ENCODE measurements at regions not wholly inside any gene's neighbourhood (a gene's known extent, or its start where the extent isn't known, plus 50 kb on each side); places are given as distances from the start of the nearest gene placed in this dataset.

GRCh38 chr14:45716572-45716971, 463.6 kb upstream of the MIS18BP1 start:
- H3K4me3 ChIP-seq (ENCODE audit: low read length), result no peak overlapping the region
- H3F3A ChIP-seq (ENCODE audit: insufficient read depth, low read length), result no peaks in the 10 kb centered on the region
- no peak overlapping the region for H2AFZ ChIP-seq (ENCODE audit: low read length)
- no peaks in the 10 kb centered on the region for H4K20me1 ChIP-seq (ENCODE audit: insufficient read depth, low read length)
- no peaks in the 10 kb centered on the region for H3K79me2 ChIP-seq (ENCODE audit: low read length)
- no peaks in the 10 kb centered on the region for H3K4me1 ChIP-seq (ENCODE audit: low read length)
- no peak overlapping the region for H3K4me2 ChIP-seq (ENCODE audit: low read depth, low read length)
- H3K9ac ChIP-seq (ENCODE audit: low read length), result no peak overlapping the region
- H3K36me3 ChIP-seq (replicated peaks; ENCODE audit: insufficient read depth, low read length), result no peaks in the 10 kb centered on the region
- TF ChIP-seq CTCF (IDR thresholded peaks at IDR 0.05; ENCODE audit: low read length), result no peak
- no peak for TF ChIP-seq EZH2 (optimal IDR thresholded peaks at IDR 0.05; ENCODE audit: low read depth, low read length)
- TF ChIP-seq EZH2phosphoT487 (IDR thresholded peaks at IDR 0.05; ENCODE audit: low read length), result no peak
- no peaks in the 10 kb centered on the region for H3K9me2 ChIP-seq (replicated peaks; ENCODE audit: insufficient read depth, low read length)
- H3K27ac ChIP-seq (ENCODE audit: low read length), result no peak overlapping the region
- no peaks in the 10 kb centered on the region for H3K27me3 ChIP-seq (replicated peaks; ENCODE audit: insufficient read depth, low read length)
- H3K9me3 ChIP-seq (replicated peaks; ENCODE audit: insufficient read depth, low read length), result no peaks in the 10 kb centered on the region
- DNase-seq, result no peak

DNA sequence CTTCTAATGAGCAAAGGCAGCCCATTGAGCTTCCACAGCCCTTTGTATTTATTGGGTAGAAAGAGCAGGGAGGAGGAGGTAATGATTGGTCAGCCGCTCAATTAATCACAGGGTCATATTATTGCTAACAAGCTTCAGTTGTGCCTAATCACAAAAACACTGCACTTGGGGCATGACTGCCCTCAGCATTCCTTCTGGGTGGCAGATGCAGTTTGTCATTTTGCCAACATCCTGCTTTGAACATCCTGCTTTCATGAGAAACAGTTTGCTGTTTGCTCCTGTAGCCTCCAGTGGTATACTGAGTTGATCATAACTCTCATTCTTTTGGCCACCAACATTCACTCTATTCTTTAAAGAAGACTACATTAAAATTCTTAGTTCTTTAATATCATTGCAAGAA, 462.9 kb upstream of the MIS18BP1 start:
- DNase-seq, result no peak
- Histone ChIP-seq H4K20me1 (ENCODE audit: insufficient read depth, low read length) (no peaks in the 10 kb centered on the region), H3K4me3 (ENCODE audit: low read length) (no peak overlapping the region), H3K36me3 (replicated peaks; ENCODE audit: insufficient read depth, low read length) (no peaks in the 10 kb centered on the region), H3K27ac (ENCODE audit: low read length) (no peak overlapping the region), H3K9me2 (replicated peaks; ENCODE audit: insufficient read depth, low read length) (no peaks in the 10 kb centered on the region), H2AFZ (ENCODE audit: low read length) (no peak overlapping the region), H3K9ac (ENCODE audit: low read length) (no peak overlapping the region), H3K79me2 (ENCODE audit: low read length) (no peaks in the 10 kb centered on the region), H3F3A (ENCODE audit: insufficient read depth, low read length) (no peaks in the 10 kb centered on the region), H3K4me1 (ENCODE audit: low read length) (no peaks in the 10 kb centered on the region), H3K9me3 (replicated peaks; ENCODE audit: insufficient read depth, low read length) (no peaks in the 10 kb centered on the region), H3K27me3 (replicated peaks; ENCODE audit: insufficient read depth, low read length) (no peaks in the 10 kb centered on the region), H3K4me2 (ENCODE audit: low read depth, low read length) (no peak overlapping the region)
- TF ChIP-seq EZH2 (optimal IDR thresholded peaks at IDR 0.05; ENCODE audit: low read depth, low read length) (no peak), EZH2phosphoT487 (IDR thresholded peaks at IDR 0.05; ENCODE audit: low read length) (no peak), CTCF (IDR thresholded peaks at IDR 0.05; ENCODE audit: low read length) (no peak)

DNA sequence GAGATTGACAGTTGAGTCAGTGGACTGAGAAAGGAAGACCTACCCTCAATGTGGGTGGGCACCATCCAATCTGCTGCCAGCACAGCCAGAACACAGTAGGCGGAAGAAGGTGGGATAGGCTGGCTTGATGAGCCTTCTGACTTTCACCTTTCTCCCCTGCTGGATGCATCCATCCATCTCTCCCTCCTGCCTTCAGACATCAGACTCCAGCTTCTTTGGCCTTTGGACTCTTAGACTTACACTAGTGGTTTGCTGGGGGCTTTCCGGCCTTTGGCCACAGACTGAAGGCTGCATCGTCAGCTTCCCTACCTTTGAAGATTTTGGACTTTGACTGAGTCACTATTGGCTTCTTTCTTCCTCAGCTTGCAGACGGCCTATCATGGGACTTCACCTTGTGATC, 456.5 kb upstream of the MIS18BP1 start:
- Histone ChIP-seq H3K9me2 (replicated peaks; ENCODE audit: insufficient read depth, low read length) (no peaks in the 10 kb centered on the region), H3K36me3 (replicated peaks; ENCODE audit: insufficient read depth, low read length) (no peaks in the 10 kb centered on the region), H4K20me1 (ENCODE audit: insufficient read depth, low read length) (no peaks in the 10 kb centered on the region), H3F3A (ENCODE audit: insufficient read depth, low read length) (no peaks in the 10 kb centered on the region), H3K9me3 (replicated peaks; ENCODE audit: insufficient read depth, low read length) (no peaks in the 10 kb centered on the region), H2AFZ (ENCODE audit: low read length) (no peak overlapping the region), H3K4me1 (ENCODE audit: low read length) (no peaks in the 10 kb centered on the region), H3K27me3 (replicated peaks; ENCODE audit: insufficient read depth, low read length) (no peaks in the 10 kb centered on the region), H3K4me3 (ENCODE audit: low read length) (no peak overlapping the region), H3K27ac (ENCODE audit: low read length) (no peak overlapping the region), H3K79me2 (ENCODE audit: low read length) (no peaks in the 10 kb centered on the region), H3K9ac (ENCODE audit: low read length) (no peak overlapping the region), H3K4me2 (ENCODE audit: low read depth, low read length) (no peak overlapping the region)
- TF ChIP-seq EZH2 (optimal IDR thresholded peaks at IDR 0.05; ENCODE audit: low read depth, low read length), result no peak
- TF ChIP-seq CTCF (IDR thresholded peaks at IDR 0.05; ENCODE audit: low read length), result no peak
- TF ChIP-seq EZH2phosphoT487 (IDR thresholded peaks at IDR 0.05; ENCODE audit: low read length), result no peak
- DNase-seq, result no peak

Data from MM.1S (cell line).